ENCODE measurements at regions not wholly inside any gene's neighbourhood (a gene's known extent, or its start where the extent isn't known, plus 50 kb on each side); places are given as distances from the start of the nearest gene placed in this dataset.

- Histone ChIP-seq H3K56ac (ENCODE audit: insufficient read length, low read depth, low read length) (no peak overlapping the region), H3K9me3 (ENCODE audit: control insufficient read depth, low read depth, low read length) (no peaks in the 10 kb centered on the region), H3K14ac (ENCODE audit: insufficient read depth, low read length) (no peak overlapping the region), H4K5ac (ENCODE audit: insufficient read length, low read depth, low read length) (no peak overlapping the region), H3K27ac (ENCODE audit: insufficient read length, low read depth, low read length) (no peak overlapping the region), H3K79me1 (ENCODE audit: insufficient read depth, low read depth, low read length, poor library complexity, severe bottlenecking) (no peaks in the 10 kb centered on the region), H3K4me2 (ENCODE audit: insufficient read depth, insufficient read length, low read length) (no peak overlapping the region), H2BK12ac (ENCODE audit: insufficient read length, low read depth, low read length) (no peak overlapping the region), H3K23me2 (ENCODE audit: insufficient read length, low read depth, low read length, poor library complexity, severe bottlenecking) (no peaks in the 10 kb centered on the region), H3T11ph (ENCODE audit: low read length) (no peak overlapping the region), H2AK5ac (ENCODE audit: insufficient read length, low read length) (no peak overlapping the region), H3K9ac (ENCODE audit: extremely low read depth, insufficient read length, low read length) (no peak overlapping the region), H4K91ac (ENCODE audit: insufficient read length, low read depth, low read length) (no peak overlapping the region), H3K4me1 (ENCODE audit: insufficient read depth, low read length) (no peaks in the 10 kb centered on the region; the same call in 1 of the 2 replicates), H3K27me3 (ENCODE audit: insufficient read depth, low read length) (no peaks in the 10 kb centered on the region), H3K18ac (ENCODE audit: insufficient read length, low read depth, low read length) (no peak overlapping the region), H2BK15ac (ENCODE audit: low read depth, low read length) (no peak overlapping the region), H2BK5ac (ENCODE audit: insufficient read length, low read length) (no peak overlapping the region), H3K23ac (ENCODE audit: insufficient read length, low read depth, low read length) (no peak overlapping the region), H2AFZ (ENCODE audit: low read length) (no peak overlapping the region), H3K4ac (ENCODE audit: low read depth, low read length) (no peak overlapping the region), H4K8ac (replicated peaks; ENCODE audit: insufficient read length, low read depth, low read length) (no peak overlapping the region), H2BK120ac (ENCODE audit: low read depth, low read length, poor library complexity, severe bottlenecking) (no peak overlapping the region), H3K79me2 (ENCODE audit: insufficient read depth, low read length) (no peaks in the 10 kb centered on the region), H4K20me1 (ENCODE audit: control insufficient read depth, insufficient read depth, insufficient read length) (no peaks in the 10 kb centered on the region), H2BK20ac (ENCODE audit: low read depth, low read length, poor library complexity, severe bottlenecking) (no peak overlapping the region)
- no peak overlapping the region for H3K27ac Mint-ChIP-seq
- peaks cover 10 to 11% of the 10 kb centered on the region in 2 experiments for H3K4me1 Mint-ChIP-seq
- no peak overlapping the region for H3K4me3 Mint-ChIP-seq
- no peak for TF ChIP-seq CTCF (conservative IDR thresholded peaks at IDR 0.05)
- no CpG with 5 or more reads among the region's 1 CpG for WGBS (ENCODE audit: extremely low coverage, insufficient read length, low lambda C conversion rate)
- H3K27me3 Mint-ChIP-seq (ENCODE audit: low read depth): no peaks in the 10 kb centered on the region
- peaks cover 2 to 13% of the 10 kb centered on the region in 2 experiments; a peak in 4 of 5 replicates for H3K9me3 Mint-ChIP-seq
- no peak for DNase-seq
- H3K36me3 Mint-ChIP-seq (ENCODE audit: insufficient read depth in 1 of 3, low read depth in 3 of 3): 0 out of 7 replicates have a peak, but pooled peaks cover 0 to 4% (median 3%) of the 10 kb centered on the region in 3 experiments
These were observed 120.5 kb upstream of the ASCC3 start for GRCh38 chr6:101001607-101002006.

All from H9 (cell line).